HG03432 (cell line): ENCODE measurements at regions not wholly inside any gene's neighbourhood (a gene's known extent, or its start where the extent isn't known, plus 50 kb on each side); places are given as distances from the start of the nearest gene placed in this dataset.

Experiments used
- ATAC-seq: cut with Tn5 transposase; IDR thresholded peaks from one replicate; pipeline ENCODE4 v1.9.1; 2021; ENCODE audit warnings: mild to moderate bottlenecking, moderate library complexity; ENCODE audit not compliant: unreplicated experiment

DNA sequence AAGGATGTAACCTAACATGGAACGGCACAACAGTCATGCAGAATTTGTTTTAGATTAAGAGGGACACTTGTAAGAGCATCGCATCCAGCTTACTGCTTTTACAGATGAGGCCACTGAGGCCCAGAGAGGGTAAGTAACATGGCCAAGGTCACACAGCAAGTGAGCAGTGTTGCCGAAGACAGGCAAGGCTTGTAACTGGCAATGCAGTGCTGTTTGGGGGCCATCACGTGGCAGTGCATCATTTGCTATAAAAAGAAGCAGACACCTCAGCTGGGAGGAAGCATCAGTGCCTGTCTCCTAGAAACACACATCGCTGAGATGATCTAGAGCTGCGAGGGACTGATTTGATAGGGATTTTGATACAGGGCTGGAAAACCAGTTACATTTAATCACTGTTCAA, 108.2 kb upstream of the PROK2 start:
- no peak for ATAC-seq

DNA sequence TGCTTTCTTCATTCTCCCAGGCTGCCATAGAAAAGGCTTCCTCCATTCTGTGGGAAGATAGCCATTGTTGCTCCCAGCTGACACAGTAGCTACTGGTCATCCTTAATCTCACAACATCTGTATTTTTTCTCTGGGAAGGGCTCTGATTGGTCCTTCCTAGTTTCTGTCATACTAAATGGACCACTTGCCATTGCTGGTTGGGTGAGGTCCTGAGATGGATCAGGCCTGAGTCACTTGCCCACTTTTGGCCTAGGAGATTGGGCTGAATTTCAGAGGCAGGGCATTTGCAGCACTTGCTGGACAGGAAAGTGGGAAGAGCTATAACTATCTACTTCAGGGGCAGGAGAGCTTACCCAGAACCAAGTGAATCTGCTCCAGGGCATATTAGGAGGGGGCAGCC, 106.5 kb upstream of the PROK2 start:
- no peak for ATAC-seq

GRCh38 chr3:71890356-71890931, 105.5 kb upstream of the PROK2 start:
- ATAC-seq = no peak

- no peak for ATAC-seq
Observed at GRCh38 chr3:71887256-71887655, 102.3 kb upstream of the PROK2 start.

DNA sequence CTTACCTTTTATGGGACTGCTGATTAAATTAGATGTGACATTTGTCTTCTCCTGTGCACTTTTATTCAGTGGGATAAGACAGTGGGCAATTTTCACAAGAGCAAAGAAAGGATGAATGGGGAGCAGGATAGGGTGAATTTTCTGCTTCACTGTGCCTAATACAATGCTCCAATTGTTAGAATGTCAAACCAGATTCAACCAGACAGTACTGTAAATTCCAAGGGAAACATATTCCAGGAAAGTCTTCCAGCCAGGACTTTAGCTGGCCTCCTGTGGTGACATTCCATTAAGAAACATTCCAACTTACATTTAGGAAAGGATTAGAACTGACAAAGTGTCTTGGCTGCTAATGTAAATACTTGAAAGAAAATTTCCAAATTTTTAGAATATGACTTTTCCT, 100.1 kb upstream of the PROK2 start:
- no peak for ATAC-seq

DNA sequence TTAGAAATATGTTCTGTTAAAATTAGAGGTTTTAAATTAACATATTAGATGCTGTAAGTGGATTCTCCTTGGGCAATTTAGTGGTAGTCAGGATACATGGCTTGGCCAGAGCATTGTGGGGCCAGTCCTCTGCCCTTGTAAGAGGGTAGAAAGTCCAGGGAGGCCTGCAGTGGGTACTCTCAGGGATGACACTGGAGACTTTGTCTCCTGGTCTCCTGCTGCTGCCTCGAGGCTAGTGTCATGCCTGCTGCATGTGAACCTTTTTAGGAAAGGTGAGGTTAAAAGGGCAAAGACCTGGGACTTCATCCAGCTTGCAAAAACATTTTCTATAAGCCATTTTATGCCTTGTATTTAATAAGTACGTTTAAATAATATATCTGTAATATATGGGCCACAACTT, 96.8 kb upstream of the PROK2 start:
- no peak for ATAC-seq

DNA sequence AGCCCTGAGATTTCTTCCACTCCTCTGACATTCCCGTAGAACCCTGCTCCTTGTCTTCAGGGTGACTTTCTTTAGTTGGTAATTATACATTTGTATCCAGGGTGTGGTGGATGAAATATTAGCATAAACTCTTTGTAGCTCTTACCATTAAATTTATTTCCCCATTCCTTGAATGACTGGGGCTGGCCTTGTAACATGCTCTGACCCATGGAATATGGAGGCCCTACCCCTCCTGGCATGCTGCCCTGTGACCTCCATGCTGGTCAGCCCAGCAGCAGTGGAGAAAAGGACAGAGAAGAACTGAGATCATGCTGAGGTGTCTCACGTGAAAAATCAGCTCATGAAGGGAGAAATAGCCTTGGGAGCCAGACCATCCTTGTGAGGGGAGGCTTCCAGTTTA, 96.1 kb upstream of the PROK2 start:
- no peak for ATAC-seq

DNA sequence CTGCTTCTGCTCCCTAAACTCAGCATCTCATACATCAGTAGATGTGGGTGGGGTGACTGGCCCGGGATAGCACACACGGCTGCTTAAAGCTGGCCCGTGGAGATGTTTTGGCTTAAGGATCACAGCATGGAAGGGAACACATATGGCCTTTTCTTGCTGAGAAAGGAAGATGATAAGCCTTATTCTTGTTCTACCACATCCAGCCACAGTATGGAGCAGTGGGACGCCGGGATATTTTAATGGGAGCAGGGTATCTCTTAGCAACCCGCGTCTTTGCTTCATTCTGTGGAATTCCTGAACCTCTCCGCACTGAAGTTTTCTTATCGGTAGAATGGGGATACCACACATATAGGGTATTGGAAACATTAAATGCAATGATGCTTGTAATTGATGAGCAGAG, 94.1 kb upstream of the PROK2 start:
- no peak for ATAC-seq

GRCh38 chr3:71876135-71877105, 91.5 kb upstream of the PROK2 start:
- ATAC-seq = no peak

GRCh38 chr3:71875461-71875947, 90.6 kb upstream of the PROK2 start:
- peak; percentile 90 for ATAC-seq

- ATAC-seq = peak; percentile 36
Observed at GRCh38 chr3:71874618-71875017, 89.7 kb upstream of the PROK2 start.

- no peak for ATAC-seq
Observed at GRCh38 chr3:71873093-71873611, 88.2 kb upstream of the PROK2 start.

DNA sequence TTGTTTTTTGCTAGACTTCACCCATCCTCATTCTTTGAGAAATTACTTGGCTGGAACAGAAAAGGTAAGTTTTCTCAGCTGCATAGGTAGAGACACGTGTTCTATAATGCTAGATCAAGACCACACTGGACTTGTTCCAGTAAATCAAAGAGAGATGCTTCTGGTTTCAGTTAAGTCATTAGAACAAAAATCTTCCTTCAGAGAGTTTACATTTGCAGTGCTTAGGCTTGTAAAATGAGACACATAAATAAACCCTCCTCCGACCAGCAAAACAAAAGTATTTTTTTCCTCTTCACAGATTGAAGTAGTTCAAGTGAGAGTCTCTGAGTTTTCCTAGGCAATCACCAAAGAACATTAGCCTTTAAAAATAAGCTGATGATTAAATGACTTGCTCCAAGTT, 87.3 kb upstream of the PROK2 start:
- ATAC-seq = no peak

DNA sequence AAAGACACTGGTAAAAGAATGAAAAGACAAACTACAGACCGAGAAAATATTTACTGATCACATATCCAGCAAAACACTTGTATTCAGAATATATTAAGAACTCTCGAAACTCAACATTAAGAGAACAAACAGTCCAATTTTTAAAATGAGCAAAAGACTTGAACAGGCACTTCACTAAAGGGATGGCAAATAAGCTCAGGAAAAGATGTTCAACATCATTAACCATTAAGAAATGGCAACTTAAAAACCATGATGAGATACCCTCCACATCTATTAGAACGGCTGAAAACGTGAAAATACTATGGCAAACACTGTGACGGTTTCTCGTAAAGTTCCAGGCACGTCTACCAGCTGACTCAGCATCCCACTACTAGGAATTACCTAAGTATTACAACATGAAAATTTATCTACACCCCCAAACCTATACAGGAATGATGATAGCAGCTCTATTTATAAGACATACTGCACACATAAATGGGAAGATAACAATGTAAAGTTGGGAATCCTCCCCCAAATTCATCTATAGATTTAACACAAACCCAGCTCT, 86.1 kb upstream of the PROK2 start:
- ATAC-seq = no peak

DNA sequence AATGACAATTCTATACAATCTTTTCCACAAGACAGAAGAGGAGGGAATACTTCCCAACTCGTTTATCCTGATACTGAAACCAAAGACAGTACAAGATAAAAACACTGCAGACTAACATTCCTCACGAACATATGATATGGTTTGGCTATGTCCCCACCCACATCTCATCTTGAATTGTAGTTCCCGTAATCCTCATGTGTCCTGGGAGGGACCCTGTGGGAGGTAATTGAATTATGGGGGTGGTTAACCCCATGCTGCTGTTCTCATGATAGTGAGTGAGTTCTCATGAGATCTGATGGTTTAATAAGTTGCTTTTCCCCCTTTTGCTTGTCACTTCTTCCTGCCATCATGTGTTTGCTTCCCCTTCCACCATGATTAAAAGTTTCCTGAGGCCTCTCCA, 83.9 kb upstream of the PROK2 start:
- ATAC-seq = no peak

- ATAC-seq = no peak
Observed at GRCh38 chr3:71865727-71866126, 80.8 kb upstream of the PROK2 start.

GRCh38 chr3:71863563-71864190, 78.7 kb upstream of the PROK2 start:
- no peak for ATAC-seq

- ATAC-seq = no peak
Observed at GRCh38 chr3:71862371-71863140, 77.6 kb upstream of the PROK2 start.

DNA sequence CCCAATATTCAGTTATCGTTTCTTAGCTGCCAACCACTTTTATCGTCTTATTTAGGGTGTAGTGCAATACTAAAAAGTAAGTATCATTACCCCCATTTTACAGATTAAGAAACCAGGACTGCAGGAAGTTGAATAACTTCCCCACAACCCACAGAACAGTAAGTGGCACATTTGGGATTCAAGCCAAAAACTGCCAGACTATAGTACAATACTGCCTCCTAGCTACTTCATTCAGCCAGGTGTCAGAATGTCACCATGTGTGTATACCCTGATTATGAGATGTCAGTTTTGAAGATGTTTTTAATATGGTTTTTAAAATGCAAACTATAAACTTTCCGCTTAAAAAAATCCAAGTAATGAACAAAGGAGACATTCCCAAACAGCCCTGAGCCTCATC, 74.2 kb upstream of the PROK2 start:
- ATAC-seq = no peak

DNA sequence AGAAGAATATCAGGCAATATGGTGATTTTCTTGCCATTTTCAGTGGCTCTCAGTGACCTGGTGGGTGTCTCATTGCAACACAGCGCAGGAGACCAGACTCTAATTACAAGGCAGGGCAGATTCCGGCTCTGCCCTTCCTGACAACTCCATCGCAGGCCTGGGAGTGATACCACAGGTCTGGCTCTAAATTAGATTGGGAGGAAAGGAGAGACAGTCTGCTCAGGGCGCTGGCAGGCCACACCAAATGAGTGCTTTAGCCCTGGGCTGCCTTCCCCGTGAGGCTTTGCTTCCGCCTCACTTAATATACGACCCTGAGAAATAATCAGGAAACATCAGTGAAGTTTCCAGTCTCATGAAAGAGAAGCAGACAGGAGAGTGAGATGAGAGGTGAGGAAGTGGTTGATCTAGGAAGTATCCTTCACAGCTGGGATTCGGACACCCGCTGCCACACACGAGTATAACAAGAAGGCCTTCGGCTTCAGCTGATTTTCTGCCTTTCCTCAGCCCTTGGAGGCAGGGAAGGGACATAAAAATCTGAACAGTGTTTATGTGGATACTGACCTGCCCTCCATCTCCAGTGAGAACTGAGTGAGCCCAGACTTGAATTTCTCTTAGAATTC, 73.7 kb upstream of the PROK2 start:
- no peak for ATAC-seq
